ENCODE measurements at regions not wholly inside any gene's neighbourhood (a gene's known extent, or its start where the extent isn't known, plus 50 kb on each side); places are given as distances from the start of the nearest gene placed in this dataset.

DNA sequence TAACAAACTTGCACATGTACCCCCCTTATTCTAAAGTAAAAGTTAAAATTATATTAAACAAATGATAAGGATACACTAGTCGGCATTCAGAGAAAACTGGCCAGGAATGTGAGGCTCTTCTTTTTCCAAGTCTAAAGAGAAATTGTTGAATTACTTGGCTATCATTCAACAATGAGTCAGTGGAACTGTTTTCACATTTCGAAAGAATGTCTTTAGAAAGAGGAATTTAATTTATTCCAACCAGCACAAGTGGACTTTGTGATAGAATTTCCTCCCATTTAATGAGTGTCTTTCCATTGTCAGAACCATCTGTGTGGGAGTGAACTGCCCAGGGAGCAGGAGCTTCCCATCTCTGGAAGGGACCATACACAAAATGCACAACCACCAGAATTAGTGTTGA lies 792.2 kb downstream of the EPHA4 start:
- TF ChIP-seq SP1 (IDR thresholded peaks at IDR 0.05): no peak
- no peak for TF ChIP-seq NFRKB (IDR thresholded peaks at IDR 0.05)
- no peak for TF ChIP-seq FOXM1 (IDR thresholded peaks at IDR 0.05; ENCODE audit: borderline replicate concordance)
- TF ChIP-seq SUZ12 (IDR thresholded peaks at IDR 0.05): no peak
- no peak for TF ChIP-seq LEF1 (IDR thresholded peaks at IDR 0.05; ENCODE audit: borderline replicate concordance)
- TF ChIP-seq TARDBP (IDR thresholded peaks at IDR 0.05): no peak
- TF ChIP-seq ZNF384 (IDR thresholded peaks at IDR 0.05): no peak
- no peak for TF ChIP-seq L3MBTL2 (conservative IDR thresholded peaks at IDR 0.05)
- TF ChIP-seq CTBP1 (IDR thresholded peaks at IDR 0.05; ENCODE audit: borderline replicate concordance): no peak
- TF ChIP-seq, protein P1, sequence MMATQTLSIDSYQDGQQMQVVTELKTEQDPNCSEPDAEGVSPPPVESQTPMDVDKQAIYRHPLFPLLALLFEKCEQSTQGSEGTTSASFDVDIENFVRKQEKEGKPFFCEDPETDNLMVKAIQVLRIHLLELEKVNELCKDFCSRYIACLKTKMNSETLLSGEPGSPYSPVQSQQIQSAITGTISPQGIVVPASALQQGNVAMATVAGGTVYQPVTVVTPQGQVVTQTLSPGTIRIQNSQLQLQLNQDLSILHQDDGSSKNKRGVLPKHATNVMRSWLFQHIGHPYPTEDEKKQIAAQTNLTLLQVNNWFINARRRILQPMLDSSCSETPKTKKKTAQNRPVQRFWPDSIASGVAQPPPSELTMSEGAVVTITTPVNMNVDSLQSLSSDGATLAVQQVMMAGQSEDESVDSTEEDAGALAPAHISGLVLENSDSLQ (IDR thresholded peaks at IDR 0.05): no peak

Data from HEK293T (cell line).